Fibroblast of skin of right quadriceps (primary cell): ENCODE measurements at regions not wholly inside any gene's neighbourhood (a gene's known extent, or its start where the extent isn't known, plus 50 kb on each side); places are given as distances from the start of the nearest gene placed in this dataset.
"Not testable (repeated sequence)": the region's sequence is repeated elsewhere in the genome, so short reads cannot be mapped to it uniquely, and the experiment has no call there.

Experiments
- DNase-seq: peaks from one replicate; pipeline ENCODE4 v3.0.0-alpha.2; 2013

GRCh38 chr9:100639854-100640253 lies 62.0 kb downstream of the CAVIN4 start:
- no peak for DNase-seq

- DNase-seq, result no peak
Observed at GRCh38 chr9:100640447-100641050, 62.7 kb downstream of the CAVIN4 start.

- DNase-seq, result no peak
Observed at GRCh38 chr9:100641166-100641565, 63.3 kb downstream of the CAVIN4 start.

GRCh38 chr9:100652850-100653249 lies 75.0 kb downstream of the CAVIN4 start:
- DNase-seq, result no peak

- DNase-seq, result no peak
Observed at GRCh38 chr9:100653643-100654334, 75.9 kb downstream of the CAVIN4 start.

GRCh38 chr9:100656851-100657250 lies 79.0 kb downstream of the CAVIN4 start:
- not testable (repeated sequence) for DNase-seq

GRCh38 chr9:100661668-100662067 lies 83.8 kb downstream of the CAVIN4 start:
- DNase-seq, result no peak

- DNase-seq, result no peak
Observed at GRCh38 chr9:100662122-100662521, 84.2 kb downstream of the CAVIN4 start.

GRCh38 chr9:100667448-100667847 lies 89.6 kb downstream of the CAVIN4 start:
- no peak for DNase-seq

GRCh38 chr9:100668024-100668423 lies 90.1 kb downstream of the CAVIN4 start:
- no peak for DNase-seq

- no peak for DNase-seq
Observed at GRCh38 chr9:100669968-100670367, 92.1 kb downstream of the CAVIN4 start.

- DNase-seq, result no peak
Observed at GRCh38 chr9:100670719-100671118, 92.8 kb downstream of the CAVIN4 start.

- DNase-seq, result no peak
Observed at GRCh38 chr9:100671898-100672297, 94.0 kb downstream of the CAVIN4 start.

- DNase-seq, result no peak
Observed at GRCh38 chr9:100673249-100673648, 95.4 kb downstream of the CAVIN4 start.

GRCh38 chr9:100674419-100675122 lies 96.7 kb downstream of the CAVIN4 start:
- DNase-seq, result no peak

- DNase-seq, result no peak
Observed at GRCh38 chr9:100679834-100680233, 102.0 kb downstream of the CAVIN4 start.

GRCh38 chr9:100686420-100686819 lies 108.5 kb downstream of the CAVIN4 start:
- no peak for DNase-seq

- no peak for DNase-seq
Observed at GRCh38 chr9:100689635-100690034, 111.8 kb downstream of the CAVIN4 start.

- DNase-seq, result no peak
Observed at GRCh38 chr9:100690438-100690837, 112.6 kb downstream of the CAVIN4 start.

GRCh38 chr9:100697339-100697738 lies 119.5 kb downstream of the CAVIN4 start:
- DNase-seq, result no peak

GRCh38 chr9:100698945-100699344 lies 121.1 kb downstream of the CAVIN4 start:
- no peak for DNase-seq

- no peak for DNase-seq
Observed at GRCh38 chr9:100699668-100700067, 121.8 kb downstream of the CAVIN4 start.

GRCh38 chr9:100700689-100701318 lies 122.9 kb downstream of the CAVIN4 start:
- peak; percentile 4 for DNase-seq
